Retina (tissue), 1 donor: ENCODE measurements at regions not wholly inside any gene's neighbourhood (a gene's known extent, or its start where the extent isn't known, plus 50 kb on each side); places are given as distances from the start of the nearest gene placed in this dataset.
"Not testable (repeated sequence)": the region's sequence is repeated elsewhere in the genome, so short reads cannot be mapped to it uniquely, and the experiment has no call there.

Experiments used
- DNase-seq: peaks from one replicate; pipeline ENCODE4 v3.0.0-alpha.2; 2016

DNA sequence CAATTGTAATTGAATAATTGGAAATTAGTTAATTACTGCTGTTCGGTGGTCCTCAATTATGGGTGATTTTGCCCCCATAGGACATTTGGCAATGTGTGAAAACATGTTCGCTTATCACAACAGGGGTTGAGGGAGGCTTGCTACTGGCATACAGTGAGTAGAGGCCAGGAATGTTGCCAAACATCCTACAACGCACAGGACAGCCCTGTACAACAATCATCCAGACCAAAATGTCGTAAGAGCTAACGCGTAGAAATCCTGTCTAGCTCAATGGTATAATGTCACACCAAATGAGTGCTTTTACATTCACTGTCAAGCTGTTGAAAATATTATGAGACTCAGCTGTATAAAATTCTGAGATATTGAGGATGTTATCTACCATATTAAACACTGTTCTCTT, 464.4 kb upstream of the TUSC1 start:
- DNase-seq: no peak

DNA sequence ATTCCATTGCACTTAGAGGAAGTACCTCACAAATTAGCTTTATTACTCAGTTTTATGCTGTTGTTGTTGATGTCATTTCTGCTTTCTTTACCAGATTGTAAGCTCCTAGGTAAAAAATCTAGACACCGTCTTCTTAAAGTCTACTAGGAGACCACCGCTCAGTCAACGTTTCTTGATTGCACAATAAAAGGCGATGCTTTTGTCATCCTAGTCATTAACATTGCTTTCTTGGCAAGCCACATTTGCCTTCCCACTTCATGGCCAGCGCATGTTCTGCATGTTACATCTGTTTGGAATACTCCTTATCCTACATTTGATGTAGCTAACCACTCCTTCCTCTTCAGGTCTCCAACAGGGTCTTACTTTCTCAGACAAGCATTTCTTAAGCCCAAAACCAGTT, 464.0 kb upstream of the TUSC1 start:
- DNase-seq: no peak

DNA sequence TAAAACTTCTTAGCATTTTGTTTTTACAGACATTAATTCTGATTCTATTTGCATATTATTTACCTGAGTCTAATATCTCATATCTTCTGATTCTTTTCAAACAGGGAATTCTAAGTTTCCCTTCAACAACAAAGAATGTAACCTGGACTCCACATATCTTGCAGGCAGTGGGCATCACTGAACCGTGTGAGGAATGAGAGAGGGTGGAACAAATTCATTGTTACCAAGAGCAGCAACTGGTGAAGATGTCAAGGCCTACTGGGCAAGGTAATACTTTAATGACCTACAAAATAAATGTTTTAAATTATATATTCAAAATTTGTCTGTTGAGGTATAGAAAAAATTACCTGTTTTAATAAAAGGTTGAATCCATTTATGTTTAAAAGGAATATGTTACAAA, 455.3 kb upstream of the TUSC1 start:
- DNase-seq: no peak

DNA sequence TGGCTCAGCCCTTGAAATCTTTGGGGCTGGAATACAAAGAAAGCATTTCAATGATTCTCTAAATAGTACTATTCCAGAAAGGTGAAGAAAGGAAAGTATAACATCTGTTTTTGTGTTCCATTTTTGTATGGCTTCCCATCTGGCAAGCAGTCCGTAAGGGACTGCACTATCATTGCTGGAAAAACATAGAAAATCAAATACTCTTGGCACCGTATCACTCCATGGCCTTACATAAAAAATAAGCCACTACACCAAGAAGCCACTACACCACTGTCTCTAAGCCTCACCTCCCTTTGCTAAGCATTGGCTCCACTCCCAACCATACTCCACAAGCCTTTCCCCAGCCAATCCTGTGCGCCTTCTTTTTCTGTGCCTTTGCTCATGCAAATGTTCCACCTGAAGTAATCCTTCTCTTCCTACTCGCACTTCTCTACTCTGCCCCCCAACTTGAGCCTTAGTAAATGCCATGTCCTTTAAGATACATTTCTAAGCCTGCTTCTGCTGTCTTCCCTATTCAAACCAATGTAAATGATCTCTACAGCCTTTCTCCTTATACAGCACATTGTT, 454.6 kb upstream of the TUSC1 start:
- DNase-seq: no peak

DNA sequence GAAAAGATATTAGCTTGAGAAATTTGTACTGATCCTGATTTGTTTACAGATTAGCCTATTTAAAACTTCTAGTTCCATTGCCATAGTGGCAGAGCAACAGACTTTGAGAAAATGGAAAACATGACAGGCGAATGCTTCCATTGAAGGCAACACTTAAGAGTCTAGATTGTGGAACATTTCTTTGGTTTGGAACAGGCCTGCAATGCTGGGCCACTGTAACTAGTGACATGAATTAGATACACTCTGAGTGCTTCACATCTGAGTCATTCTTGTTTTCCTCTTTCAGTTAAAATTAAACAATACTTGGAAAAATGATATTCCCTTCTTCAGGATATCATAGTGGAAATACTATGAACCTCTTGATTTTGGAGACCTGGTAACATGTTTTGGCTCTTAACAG, 453.6 kb upstream of the TUSC1 start:
- DNase-seq: no peak

DNA sequence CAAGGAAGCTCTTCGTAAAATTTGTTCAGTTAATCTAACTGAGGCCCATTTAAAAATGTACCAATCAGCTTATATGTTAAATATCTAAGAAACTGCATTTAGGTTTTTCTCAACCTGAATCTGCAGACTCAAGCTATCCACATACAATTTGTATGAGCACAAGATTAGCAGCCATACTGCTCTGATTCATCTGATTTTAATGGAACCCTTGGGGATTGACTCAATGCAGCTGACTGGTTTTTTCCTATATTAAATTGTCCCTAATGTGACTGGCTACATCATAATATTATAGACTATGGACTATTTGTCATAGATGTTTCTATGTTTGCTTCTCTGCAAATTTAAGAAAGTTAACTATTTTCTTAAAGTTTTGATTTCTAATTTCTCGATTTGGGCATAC, 451.0 kb upstream of the TUSC1 start:
- DNase-seq: no peak

DNA sequence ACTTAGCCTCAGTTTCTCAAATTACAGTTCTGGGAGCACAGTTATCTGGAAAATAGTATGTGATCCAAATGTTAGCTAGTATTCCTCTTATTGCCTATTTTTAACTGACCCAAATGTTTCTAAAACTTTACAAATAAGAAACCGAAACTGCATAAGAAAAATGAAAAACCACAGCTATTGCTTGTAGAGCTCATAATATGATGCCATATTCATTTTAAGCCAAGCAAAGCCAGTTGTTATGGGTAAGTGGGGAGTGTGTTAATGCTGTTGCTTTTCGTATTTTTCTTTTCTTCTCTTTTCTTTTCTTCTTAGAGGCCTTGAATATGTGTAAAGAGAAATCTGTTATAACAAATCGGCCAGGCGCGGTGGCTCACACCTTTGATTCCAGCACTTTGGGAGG, 447.4 kb upstream of the TUSC1 start:
- DNase-seq: no peak

DNA sequence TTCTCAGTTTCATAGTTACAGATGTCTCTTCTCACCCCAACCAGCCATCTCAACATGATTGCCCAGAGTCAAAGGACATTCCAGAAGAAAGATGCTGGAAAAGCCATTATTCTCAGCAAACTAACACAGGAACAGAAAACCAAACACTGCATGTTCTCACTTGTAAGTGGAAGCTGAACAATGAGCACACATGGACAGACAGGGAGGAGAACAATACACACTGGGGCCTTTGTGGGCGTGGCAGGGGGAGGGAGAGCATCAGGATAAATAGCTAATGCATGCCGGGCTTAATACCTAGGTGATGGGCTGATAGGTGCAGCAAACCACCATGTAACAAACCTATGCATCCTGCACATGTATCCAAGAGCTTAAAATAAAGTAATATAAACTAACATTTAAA, 437.8 kb upstream of the TUSC1 start:
- not testable (repeated sequence) for DNase-seq

DNA sequence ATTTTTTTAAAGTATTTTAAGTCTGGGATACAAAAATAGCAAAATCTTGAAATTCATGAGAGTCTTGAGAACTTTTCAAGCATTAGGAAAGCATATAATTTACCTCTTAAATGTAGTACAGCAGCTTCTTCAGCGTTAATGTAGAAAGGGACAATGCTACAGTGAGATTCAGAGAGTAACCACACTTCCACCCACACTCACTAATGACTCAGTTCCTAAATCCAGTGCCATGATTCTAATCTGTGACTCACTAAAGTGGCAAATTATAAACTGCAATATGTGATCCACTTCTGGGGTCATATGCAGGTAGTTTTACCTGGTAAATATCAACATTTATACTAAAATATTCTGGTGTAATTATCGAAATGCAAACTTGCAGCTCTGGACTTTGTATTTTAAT, 434.5 kb upstream of the TUSC1 start:
- DNase-seq: no peak

DNA sequence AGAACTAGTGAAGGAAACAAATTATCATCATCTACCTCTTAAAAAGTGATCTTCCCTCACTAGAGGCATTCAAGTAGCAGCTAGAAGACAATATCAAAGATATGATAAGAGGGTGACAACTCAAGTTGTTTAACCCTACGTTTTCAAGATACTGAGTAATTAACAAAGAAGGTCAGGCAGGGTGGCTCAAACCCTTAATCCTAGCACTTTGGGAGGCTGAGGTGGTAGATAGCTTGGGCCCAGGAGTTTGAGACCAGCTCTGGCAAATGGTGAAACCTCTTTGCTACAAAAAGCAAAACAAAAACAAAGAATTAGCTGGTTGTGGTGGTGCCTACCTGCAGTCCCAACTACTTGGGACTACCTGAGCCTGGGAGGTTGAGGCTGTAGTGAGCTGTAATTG, 408.2 kb upstream of the TUSC1 start:
- no peak for DNase-seq

DNA sequence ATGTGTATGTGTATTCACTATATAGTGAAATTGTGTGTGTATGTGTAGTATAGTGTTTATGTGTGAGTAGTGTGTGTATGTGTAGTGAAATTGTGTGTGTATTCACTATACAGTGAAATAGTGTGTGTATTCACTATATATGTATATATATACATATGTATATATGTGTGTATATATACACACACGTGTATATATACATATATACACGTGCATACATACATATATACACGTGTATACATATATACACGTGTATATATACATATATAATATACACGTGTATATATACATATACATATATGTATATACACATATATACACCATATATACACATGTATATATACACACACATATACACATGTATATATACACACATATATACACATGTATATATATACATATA, 403.6 kb upstream of the TUSC1 start:
- DNase-seq: no peak

DNA sequence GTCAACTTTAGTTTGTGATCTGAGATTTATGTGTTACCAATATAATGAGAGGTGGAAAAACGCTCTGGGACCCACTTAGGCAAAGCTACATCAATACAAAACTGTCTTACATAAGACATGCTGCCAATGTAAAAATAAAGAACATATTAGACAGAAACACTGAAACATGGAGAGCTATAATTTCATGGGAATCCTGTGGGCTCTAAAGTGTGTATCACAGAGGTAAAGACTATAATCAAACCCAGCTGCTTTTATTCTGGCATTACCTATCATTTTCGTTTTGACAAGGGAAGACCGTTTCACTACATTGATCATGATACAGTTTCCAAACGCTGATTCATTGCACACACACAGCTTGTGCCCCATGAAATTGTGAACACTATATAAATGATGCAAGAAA, 400.5 kb upstream of the TUSC1 start:
- no peak for DNase-seq

DNA sequence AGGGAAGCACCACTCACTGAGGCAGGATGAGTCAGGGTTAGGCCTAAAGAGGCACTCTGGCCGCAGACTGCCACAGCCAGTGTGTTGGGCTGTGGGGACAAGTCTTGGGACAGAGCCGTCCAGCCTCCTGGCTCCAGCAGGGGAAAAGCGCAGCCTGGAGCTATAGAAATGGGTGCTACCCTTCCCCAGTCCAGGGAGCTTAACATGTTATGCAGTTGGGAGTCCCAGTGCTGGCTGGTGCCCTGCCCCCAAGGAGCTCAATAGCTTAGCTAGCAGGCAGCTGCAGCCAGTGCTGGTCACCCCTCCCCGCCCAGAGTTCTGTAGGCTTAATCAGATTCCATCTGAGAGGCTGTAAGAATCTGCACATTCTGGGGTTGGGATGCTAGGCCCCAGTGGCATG, 399.6 kb upstream of the TUSC1 start:
- no peak for DNase-seq

DNA sequence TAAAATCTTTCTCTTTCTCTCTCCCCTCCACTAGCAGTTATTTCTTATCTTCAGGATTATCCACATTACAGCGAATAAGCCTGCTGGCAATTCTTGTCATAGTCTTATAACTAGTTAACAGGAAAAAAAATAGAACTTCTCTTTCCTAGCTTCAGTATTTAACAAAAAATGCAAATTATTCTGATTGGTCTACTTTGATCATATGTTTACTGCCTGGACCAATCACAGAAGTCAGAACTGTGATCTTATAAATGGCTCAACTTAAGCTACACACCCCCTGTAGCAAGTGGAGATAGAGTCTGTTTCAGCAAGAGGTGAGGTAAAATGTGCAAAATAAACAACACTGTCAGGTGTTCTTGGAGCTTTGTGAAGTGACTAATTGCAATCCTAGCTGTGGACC, 389.4 kb upstream of the TUSC1 start:
- no peak for DNase-seq

DNA sequence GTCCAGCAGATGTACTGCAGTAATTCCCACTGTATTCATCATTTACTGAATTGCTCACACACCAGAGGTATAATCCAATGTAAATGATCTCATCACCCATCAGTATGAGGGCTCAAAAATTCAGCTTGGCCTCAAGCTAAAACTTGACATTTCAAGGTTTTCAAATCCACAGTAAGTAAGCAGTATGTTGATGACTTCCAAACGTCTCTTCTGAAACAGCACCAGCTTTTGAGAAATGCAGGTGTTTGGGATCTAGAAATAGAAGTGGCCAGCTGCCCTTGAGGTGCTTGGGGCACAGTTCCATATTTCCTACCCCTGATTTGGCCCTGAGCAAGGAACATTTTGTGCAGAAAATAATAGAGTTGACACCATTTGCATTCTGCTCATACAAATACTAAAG, 388.0 kb upstream of the TUSC1 start:
- DNase-seq: no peak

DNA sequence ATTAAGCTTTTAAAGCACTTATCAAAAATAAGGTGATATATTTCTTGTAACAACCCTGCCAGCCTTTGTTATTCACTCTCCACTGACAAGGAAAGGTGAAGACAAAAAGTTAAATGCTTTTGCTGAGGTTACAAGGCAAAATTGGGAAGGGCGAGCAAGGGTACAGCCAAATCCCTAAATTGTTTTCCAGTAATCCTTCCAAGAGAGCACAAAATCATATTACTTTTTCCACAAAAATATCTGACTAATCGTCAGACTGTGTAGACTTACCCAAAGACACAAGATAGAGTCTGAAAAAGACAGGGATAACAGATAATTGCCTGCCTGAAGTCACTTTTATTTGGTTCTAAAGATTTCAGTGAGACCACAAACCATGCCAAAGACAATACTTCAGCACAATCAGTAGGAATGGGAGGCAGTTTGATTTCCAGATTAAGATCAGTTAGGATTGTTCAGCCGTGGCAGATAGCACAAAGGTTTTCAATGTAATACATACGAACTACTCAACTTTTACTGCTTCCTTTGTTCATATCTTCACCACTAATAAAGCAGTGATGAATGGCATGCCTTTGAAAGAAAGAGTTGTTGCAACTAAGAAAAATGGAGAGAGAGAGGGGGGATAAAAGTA, 383.8 kb upstream of the TUSC1 start:
- DNase-seq: no peak

DNA sequence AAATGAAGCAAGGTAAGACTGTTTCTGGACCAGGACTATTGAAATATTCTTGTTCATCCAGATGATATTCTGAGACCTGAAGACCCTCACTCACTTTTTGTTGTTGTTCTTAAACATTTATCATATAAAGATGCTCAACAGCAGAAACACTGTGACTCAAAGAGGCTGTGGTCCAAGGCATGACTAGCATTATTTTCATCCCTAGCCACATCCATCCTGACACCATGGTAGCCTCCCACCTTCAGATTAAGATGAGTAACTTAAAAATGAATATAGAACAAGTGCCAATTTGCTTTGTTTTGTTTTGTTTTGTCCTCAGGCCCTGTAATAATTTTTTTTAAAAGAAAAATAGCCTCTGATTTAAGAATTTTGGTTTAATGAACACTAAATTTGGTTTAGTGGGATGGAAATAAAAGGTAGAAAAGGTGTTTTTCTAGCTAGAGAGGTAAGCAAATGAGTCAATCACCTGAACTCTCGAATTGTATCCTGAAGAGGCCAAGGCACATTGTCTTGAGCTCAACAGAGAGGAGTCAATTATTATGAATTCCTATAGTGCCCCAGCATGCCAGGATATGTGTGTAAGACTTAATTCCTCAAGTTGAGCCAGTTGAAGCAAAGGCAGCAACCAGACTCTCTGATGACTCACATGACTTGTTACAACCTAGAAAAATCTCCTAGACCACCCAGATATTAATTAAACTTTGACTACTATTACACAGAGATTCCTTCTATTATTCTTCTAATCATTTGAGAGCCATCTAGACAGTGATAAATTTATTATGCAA, 380.1 kb upstream of the TUSC1 start:
- no peak for DNase-seq

DNA sequence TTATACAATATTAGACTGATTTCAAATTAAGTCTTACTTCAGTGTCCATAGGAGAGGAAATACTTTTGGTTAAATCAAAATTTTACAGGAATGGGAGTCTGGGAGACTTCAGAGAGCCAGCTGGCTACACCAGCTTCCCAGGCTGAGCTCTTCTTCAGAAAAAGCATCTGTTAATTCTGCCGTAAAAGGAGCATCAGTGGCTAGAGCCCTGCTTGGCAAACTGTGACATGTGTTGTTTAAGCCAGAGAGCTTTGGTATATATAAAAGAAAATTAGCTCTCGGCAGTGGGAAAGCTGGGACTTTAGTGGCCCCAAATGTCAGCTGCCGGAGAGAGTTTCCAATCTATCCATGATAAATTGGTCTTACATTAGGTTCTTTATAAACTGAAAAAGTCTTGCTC, 378.8 kb upstream of the TUSC1 start:
- no peak for DNase-seq

DNA sequence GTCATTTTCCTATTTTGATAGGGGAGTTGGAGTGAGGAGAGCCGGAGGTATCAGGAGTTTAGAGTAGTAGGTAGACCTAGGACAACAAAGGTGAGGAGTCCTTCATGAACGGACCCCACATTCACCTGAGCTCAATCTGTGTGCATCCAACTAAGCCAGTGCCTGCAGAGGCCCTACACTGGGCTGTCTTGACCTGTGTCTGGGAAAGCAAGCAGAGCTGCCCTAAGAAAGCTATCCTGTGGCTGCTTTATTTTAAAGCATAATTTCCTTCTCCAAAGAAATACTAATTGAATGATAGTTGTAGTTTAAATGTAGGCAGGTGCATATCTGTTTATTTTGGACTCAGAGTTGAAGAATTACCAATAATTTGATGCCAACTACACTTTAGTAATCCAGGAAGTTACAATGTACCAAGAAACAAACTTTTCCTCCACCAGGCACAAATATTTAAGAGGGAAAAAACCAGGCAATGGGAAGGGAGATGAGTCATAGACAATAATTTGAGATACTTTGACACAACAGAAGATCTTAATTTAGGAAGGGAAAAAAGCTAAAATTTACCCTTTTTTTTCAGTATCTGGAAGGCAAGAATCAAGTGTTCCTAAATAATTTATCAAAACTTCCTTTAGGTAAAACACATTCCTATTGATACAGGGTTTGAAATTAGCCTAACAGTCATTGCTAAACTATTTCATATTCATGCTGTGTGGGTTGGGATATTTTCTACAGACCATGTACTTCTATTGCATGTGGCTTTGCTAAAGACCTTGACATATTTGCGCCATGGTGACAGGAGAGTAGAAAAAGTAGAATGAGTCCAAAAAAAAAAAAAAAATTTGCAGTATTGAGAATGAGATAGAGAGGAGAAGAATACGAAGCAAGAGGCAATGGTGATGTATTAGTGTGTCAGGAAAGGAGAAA, 376.6 kb upstream of the TUSC1 start:
- no peak for DNase-seq

DNA sequence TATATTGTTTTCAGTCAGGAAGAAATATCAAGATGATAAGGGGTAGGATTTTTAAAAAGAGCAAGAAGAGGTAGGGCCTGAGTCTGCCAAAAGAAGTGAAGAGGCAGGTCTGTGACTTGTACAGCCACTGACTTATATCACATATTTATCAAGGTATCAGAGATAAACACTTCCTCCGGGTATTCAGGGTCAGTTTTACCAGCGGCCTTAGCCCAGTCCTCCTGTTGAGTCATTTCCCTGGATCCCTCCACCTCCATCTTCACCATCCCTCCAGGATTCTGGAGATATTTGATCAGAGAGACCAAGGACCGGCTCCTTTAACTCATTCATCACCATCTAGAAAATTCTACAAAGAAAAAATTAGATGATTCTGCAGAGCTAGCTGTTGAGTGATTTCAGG, 375.7 kb upstream of the TUSC1 start:
- DNase-seq: no peak

DNA sequence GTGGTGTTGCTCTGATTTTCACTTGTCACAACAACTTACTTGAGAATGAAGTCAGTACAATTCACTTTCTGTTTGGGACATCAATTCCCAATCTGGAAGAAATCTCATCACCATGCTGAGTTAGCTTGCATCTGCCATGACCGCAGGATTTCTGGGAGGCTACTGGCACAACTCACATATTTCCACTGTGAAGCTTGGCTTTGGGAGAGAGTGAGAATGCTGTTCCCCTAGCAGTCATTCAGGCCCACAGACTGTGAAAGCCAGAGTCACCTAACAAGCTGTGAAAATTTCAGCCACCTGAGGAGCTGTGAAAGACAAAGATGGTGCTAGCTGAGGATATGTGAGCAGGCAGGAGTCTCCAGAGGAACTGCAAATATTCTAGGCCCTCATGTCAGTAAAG, 365.2 kb upstream of the TUSC1 start:
- DNase-seq: no peak

DNA sequence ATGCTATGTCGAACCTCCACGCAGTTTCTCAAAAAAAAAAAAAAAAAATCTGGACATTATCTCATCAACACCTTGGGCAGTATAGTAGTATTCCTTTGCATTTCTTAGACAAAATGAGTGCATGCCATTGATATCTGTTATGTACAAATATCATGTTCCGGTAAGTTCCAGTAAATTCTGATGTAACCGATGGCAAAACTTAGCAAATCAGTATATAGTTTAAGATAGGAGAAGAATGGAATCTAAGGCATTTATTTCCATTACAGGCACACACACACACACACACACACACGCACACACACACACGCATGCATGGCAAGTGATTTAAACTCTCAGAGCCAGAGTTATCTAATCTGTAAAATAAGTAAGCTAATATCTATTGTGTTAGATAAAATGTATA, 356.5 kb upstream of the TUSC1 start:
- no peak for DNase-seq

DNA sequence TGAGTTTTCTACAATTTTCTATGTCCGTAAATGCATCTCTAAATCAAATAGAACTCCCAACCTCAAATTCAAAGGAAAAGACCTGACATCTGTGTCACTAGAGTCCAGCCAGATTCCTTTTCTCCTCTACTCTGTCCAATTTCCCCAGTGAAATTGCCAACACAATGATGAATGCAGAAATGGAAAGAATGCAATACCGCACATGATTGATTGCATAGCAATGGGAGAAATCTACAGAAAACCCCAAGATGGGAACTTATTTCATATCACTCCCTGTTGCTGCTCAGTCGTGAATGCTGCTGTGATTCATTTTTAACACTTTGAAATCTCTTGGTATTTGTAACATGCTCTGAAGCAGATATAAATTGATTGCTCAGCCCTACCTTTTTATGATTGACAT, 355.1 kb upstream of the TUSC1 start:
- DNase-seq: no peak
